A673 (cell line): ENCODE measurements at regions not wholly inside any gene's neighbourhood (a gene's known extent, or its start where the extent isn't known, plus 50 kb on each side); places are given as distances from the start of the nearest gene placed in this dataset.

ENCODE experiments used
- BruUV-seq: library from RNA; stranded (reverse); fragments of 400-500 nt; replicated peaks from 2 replicates; lab custom pipeline; 2021; lab: Mats Ljungman, UMichigan
- CTCF ChIA-PET: fragments of 300-600 bp; sonication (Branson Sonifier 250); formaldehyde crosslinking; loops from one replicate; lab custom pipeline; 2022; ENCODE audit warnings: antibody characterized with exemption; lab: Charles Lee
- POLR2A ChIA-PET: fragments of 300-600 bp; sonication (Branson Sonifier 250); formaldehyde crosslinking; loops from one replicate; lab custom pipeline; 2022; ENCODE audit warnings: antibody characterized with exemption; ENCODE audit not compliant: low non-redundant PET; lab: Charles Lee
- DNase-seq: peaks from one replicate; pipeline ENCODE4 v3.0.0-alpha.2; 2015; ENCODE audit warnings: low spot score
- H3K27ac ChIP-seq: fragments of 200-600 bp; sonication (generic); 2 replicates; pipeline ENCODE4 v1.5.1; 2016; ENCODE audit warnings: mixed run types, low read depth, mild to moderate bottlenecking, mixed read lengths, antibody characterized with exemption, low read length; ENCODE audit not compliant: poor library complexity, severe bottlenecking
- H3K27me3 ChIP-seq: fragments of 200-600 bp; sonication (generic); replicated peaks from 2 replicates; pipeline ENCODE4 v1.6.1; 2017; ENCODE audit warnings: mixed run types, low read depth, mild to moderate bottlenecking, mixed read lengths, antibody characterized with exemption, low read length; ENCODE audit not compliant: insufficient read depth, poor library complexity
- H3K36me3 ChIP-seq: fragments of 200-600 bp; sonication (generic); 2 replicates; pipeline ENCODE4 v1.6.1; 2016; ENCODE audit warnings: mixed run types, mild to moderate bottlenecking, mixed read lengths, antibody characterized with exemption, low read length; ENCODE audit not compliant: insufficient read depth, poor library complexity, severe bottlenecking
- H3K4me1 ChIP-seq: fragments of 200-600 bp; sonication (generic); 2 replicates; pipeline ENCODE4 v1.6.1; 2017; ENCODE audit warnings: mixed run types, mild to moderate bottlenecking, mixed read lengths, antibody characterized with exemption, low read length; ENCODE audit not compliant: insufficient read depth, poor library complexity, severe bottlenecking
- H3K4me3 ChIP-seq: fragments of 200-600 bp; sonication (generic); 2 replicates; pipeline ENCODE4 v1.5.1; 2016; ENCODE audit warnings: low read depth, mixed run types, mild to moderate bottlenecking, mixed read lengths, low read length; ENCODE audit not compliant: poor library complexity, severe bottlenecking
- H3K9me3 ChIP-seq: fragments of 200-600 bp; sonication (generic); 2 replicates; pipeline ENCODE4 v1.6.1; 2016; ENCODE audit warnings: mixed run types, low read depth, mild to moderate bottlenecking, mixed read lengths, antibody characterized with exemption, low read length; ENCODE audit not compliant: poor library complexity, severe bottlenecking
- CTCF ChIP-seq: fragments of 300-800, 200-600 bp; sonication (generic); conservative IDR thresholded peaks from 2 replicates; pipeline ENCODE4 v1.5.1; 2017; ENCODE audit warnings: low read depth, mild to moderate bottlenecking, antibody characterized with exemption, low read length, moderate library complexity, mixed read lengths
- EZH2 ChIP-seq: fragments of 200-600 bp; sonication (generic); IDR thresholded peaks from 2 replicates; pipeline ENCODE4 v1.6.1; 2017; ENCODE audit warnings: borderline replicate concordance, low read depth, mild to moderate bottlenecking, mixed read lengths, antibody characterized with exemption, low read length; ENCODE audit not compliant: poor library complexity, severe bottlenecking
- intact Hi-C: fragments of 100-400 bp; cut with micrococcal nuclease; formaldehyde crosslinking; loops from one replicate; pipeline ENCODE4 v1.10.0; 2022; ENCODE audit not compliant: unreplicated experiment

- BruUV-seq = no TSS peak
- no peaks in the 10 kb centered on the region for H3K36me3 ChIP-seq
- POLR2A ChIA-PET = no interaction called here
These were observed 71.7 kb upstream of the ABCA12 start for GRCh38 chr2:215210082-215210481.

GRCh38 chr2:215207791-215208367 lies 69.5 kb upstream of the ABCA12 start:
- Histone ChIP-seq H3K27ac (no peak overlapping the region), H3K36me3 (no peaks in the 10 kb centered on the region), H3K4me1 (no peaks in the 10 kb centered on the region), H3K9me3 (peaks cover 22% of the 10 kb centered on the region), H3K4me3 (no peak overlapping the region), H3K27me3 (no peaks in the 10 kb centered on the region)
- POLR2A ChIA-PET = no interaction called here
- TF ChIP-seq EZH2 (no peak), CTCF (no peak)
- no TSS peak for BruUV-seq
- no peak for DNase-seq
- intact Hi-C loops = no loop called here
- CTCF ChIA-PET = no interaction called here

More at GRCh38 chr2:215210082-215210481, 71.7 kb upstream of the ABCA12 start:
- no peaks in the 10 kb centered on the region for H3K4me1 ChIP-seq
- no peaks in the 10 kb centered on the region for H3K27me3 ChIP-seq
- H3K9me3 ChIP-seq = peaks cover 22% of the 10 kb centered on the region
- no peak for TF ChIP-seq CTCF
- no peak for DNase-seq
- no peak overlapping the region for H3K27ac ChIP-seq
- H3K4me3 ChIP-seq = no peak overlapping the region
- CTCF ChIA-PET = no interaction called here
- intact Hi-C loops = no loop called here

- no TSS peak for BruUV-seq
- H3K9me3 ChIP-seq = peaks cover 22% of the 10 kb centered on the region
- POLR2A ChIA-PET = no interaction called here
- H3K4me1 ChIP-seq = no peaks in the 10 kb centered on the region
- intact Hi-C loops = no loop called here
- no peaks in the 10 kb centered on the region for H3K27me3 ChIP-seq
- H3K27ac ChIP-seq = no peak overlapping the region
- CTCF ChIA-PET = no interaction called here
- H3K4me3 ChIP-seq = no peak overlapping the region
- TF ChIP-seq EZH2 = no peak
- no peak for TF ChIP-seq CTCF
- H3K36me3 ChIP-seq = no peaks in the 10 kb centered on the region
- DNase-seq = no peak
These were observed 68.6 kb upstream of the ABCA12 start for GRCh38 chr2:215207041-215207440.
